SK-N-SH (cell line): ENCODE measurements at regions not wholly inside any gene's neighbourhood (a gene's known extent, or its start where the extent isn't known, plus 50 kb on each side); places are given as distances from the start of the nearest gene placed in this dataset.

Source experiments
- CTCF ChIA-PET: fragments of 300-600, 350-600 bp; formaldehyde crosslinking; extraction: SDS; loops from one replicate; lab custom pipeline; 2021; lab: Yijun Ruan, JAX
- POLR2A ChIA-PET: fragments of 350-600 bp; sonication (Branson Sonifier 250); formaldehyde crosslinking; extraction: SDS; loops from one replicate; lab custom pipeline; 2020; ENCODE audit warnings: antibody characterized with exemption, inconsistent platforms; lab: Yijun Ruan, JAX
- DNase-seq: peaks from one replicate; pipeline ENCODE4 v3.0.0; 2012
- H2AFZ ChIP-seq: fragments of 200-600 bp; sonication (generic); 2 replicates; pipeline ENCODE4 v1.8.1; 2016; ENCODE audit warnings: antibody characterized with exemption, mild to moderate bottlenecking, low read depth
- H3F3A ChIP-seq: fragments of 200-600 bp; sonication (generic); replicated peaks from 2 replicates; pipeline ENCODE3; 2016; ENCODE audit warnings: antibody characterized with exemption, mild to moderate bottlenecking; ENCODE audit not compliant: insufficient read depth
- H3K27ac ChIP-seq, 2 experiments: fragments of 200-500 bp in 1 of 2; fragments of 200-600 bp in 1 of 2; sonication (Bioruptor generic) in 1 of 2; sonication (generic), shearing (Covaris generic) in 1 of 2; 2 replicates each; pipeline versions ENCODE4 v1.5.1 to v1.6.1; 2014 to 2016; ENCODE audit warnings: low read depth in 2 of 2, inconsistent platforms in 1 of 2, low read length in 1 of 2, mild to moderate bottlenecking in 1 of 2, mixed read lengths in 1 of 2
- H3K27me3 ChIP-seq: fragments of 200-600 bp; sonication (generic), shearing (Covaris generic); 2 replicates; pipeline ENCODE4 v1.6.1; 2016; ENCODE audit warnings: mixed run types; ENCODE audit not compliant: insufficient read depth
- H3K36me3 ChIP-seq, 2 experiments: fragments of 200-500 bp in 1 of 2; fragments of 200-600 bp in 1 of 2; sonication (Bioruptor generic) in 1 of 2; sonication (generic) in 1 of 2; replicated peaks in 1 of 2; 2 replicates each; pipeline versions ENCODE3 to v1.5.1; 2014 to 2016; ENCODE audit warnings: low read length in 1 of 2, mild to moderate bottlenecking in 1 of 2; ENCODE audit not compliant: insufficient read depth in 2 of 2, control insufficient read depth in 1 of 2
- H3K4me1 ChIP-seq, 2 experiments: fragments of 200-500 bp in 1 of 2; fragments of 200-600 bp in 1 of 2; sonication (Bioruptor generic) in 1 of 2; sonication (generic), shearing (Covaris generic) in 1 of 2; 2 replicates each; pipeline versions ENCODE4 v1.5.1 to v1.6.1; 2014 to 2016; ENCODE audit warnings: low read depth in 1 of 2, low read length in 1 of 2, mixed run types in 1 of 2; ENCODE audit not compliant: insufficient read depth in 2 of 2, control insufficient read depth in 1 of 2
- H3K4me2 ChIP-seq: fragments of 200-600 bp; sonication (generic), shearing (Covaris generic); 2 replicates; pipeline ENCODE4 v1.6.1; 2017; ENCODE audit warnings: mixed run types
- H3K4me3 ChIP-seq, 2 experiments: fragments of 200-500 bp in 1 of 2; fragments of 200-600 bp in 1 of 2; sonication (Bioruptor generic) in 1 of 2; sonication (generic), shearing (Covaris generic) in 1 of 2; 2 replicates each; pipeline versions ENCODE4 v1.5.1 to v1.8.1; 2014 to 2016; ENCODE audit warnings: low read depth in 2 of 2, inconsistent platforms in 1 of 2, low read length in 1 of 2, mild to moderate bottlenecking in 1 of 2, mixed read lengths in 1 of 2, moderate library complexity in 1 of 2
- H3K79me2 ChIP-seq: fragments of 200-600 bp; sonication (generic); 2 replicates; pipeline ENCODE4 v1.8.1; 2017; ENCODE audit warnings: mild to moderate bottlenecking; ENCODE audit not compliant: insufficient read depth
- H3K9ac ChIP-seq: fragments of 200-600 bp; sonication (generic); 2 replicates; pipeline ENCODE4 v1.6.1; 2017; ENCODE audit warnings: mixed run types
- H3K9me2 ChIP-seq: fragments of 200-600 bp; sonication (generic); 2 replicates; pipeline ENCODE4 v1.6.1; 2017; ENCODE audit warnings: mixed run types
- H3K9me3 ChIP-seq: fragments of 200-600 bp; sonication (generic); 2 replicates; pipeline ENCODE4 v1.6.1; 2017; ENCODE audit warnings: mixed run types, mild to moderate bottlenecking, moderate library complexity
- H4K20me1 ChIP-seq: fragments of 200-600 bp; sonication (generic); 2 replicates; pipeline ENCODE4 v1.6.1; 2017; ENCODE audit warnings: mild to moderate bottlenecking, mixed run types; ENCODE audit not compliant: insufficient read depth
- ELF1 ChIP-seq: IDR thresholded peaks from 2 replicates; pipeline ENCODE4 v1.4.0; 2012
- EP300 ChIP-seq, 2 experiments: IDR thresholded peaks; 2 replicates each; pipeline versions ENCODE4 v1.4.0 to v1.6.1; 2012; ENCODE audit warnings: borderline replicate concordance in 1 of 2, low read depth in 1 of 2, low read length in 1 of 2
- FOSL2 ChIP-seq: IDR thresholded peaks from 2 replicates; pipeline ENCODE4 v1.4.0; 2012; ENCODE audit warnings: low read depth, mild to moderate bottlenecking, moderate library complexity, borderline replicate concordance
- FOXM1 ChIP-seq: IDR thresholded peaks from 2 replicates; pipeline ENCODE4 v1.4.0; 2012; ENCODE audit warnings: low read depth, mild to moderate bottlenecking
- GATA2 ChIP-seq: sonication (generic); formaldehyde crosslinking; IDR thresholded peaks from 2 replicates; pipeline ENCODE4 v1.5.0; 2020; ENCODE audit warnings: mild to moderate bottlenecking, missing genetic modification reagents
- MEF2A ChIP-seq: IDR thresholded peaks from 2 replicates; pipeline ENCODE4 v1.4.0; 2012; ENCODE audit warnings: low read depth, borderline replicate concordance
- NFIC ChIP-seq: IDR thresholded peaks from 2 replicates; pipeline ENCODE4 v1.4.0; 2012; ENCODE audit warnings: borderline replicate concordance
- RAD21 ChIP-seq: IDR thresholded peaks from 2 replicates; pipeline ENCODE4 v1.6.1; 2012; ENCODE audit warnings: mild to moderate bottlenecking, low read length
- RFX5 ChIP-seq: IDR thresholded peaks from 2 replicates; pipeline ENCODE4 v1.6.1; 2012; ENCODE audit warnings: mild to moderate bottlenecking, improper control_type of control experiment, low read length
- RXRA ChIP-seq: IDR thresholded peaks from 2 replicates; pipeline ENCODE4 v1.4.0; 2012; ENCODE audit warnings: low read depth, mild to moderate bottlenecking, borderline replicate concordance
- SMC3 ChIP-seq: IDR thresholded peaks from 2 replicates; pipeline ENCODE4 v1.6.1; 2012; ENCODE audit warnings: low read depth, low read length, improper control_type of control experiment
- YY1 ChIP-seq: IDR thresholded peaks from 2 replicates; pipeline ENCODE4 v1.4.0; 2012; ENCODE audit warnings: low read depth, mild to moderate bottlenecking
- WGBS: methylation state at CpG from one replicate; pipeline ENCODE4 v1.1.6; 2017; ENCODE audit warnings: low lambda C conversion rate; 5-methylcytosine and 5-hydroxymethylcytosine counted together
- TF ChIP-seq, protein P1 (sequence below): IDR thresholded peaks from 2 replicates; pipeline ENCODE4 v1.4.0; 2012; ENCODE audit warnings: low read depth, borderline replicate concordance
- TF ChIP-seq, protein P2 (sequence below): fragments of 200-600 bp; sonication (generic); IDR thresholded peaks from 2 replicates; pipeline ENCODE4 v1.6.1; 2017; ENCODE audit warnings: antibody characterized with exemption, mild to moderate bottlenecking, moderate library complexity
- TF ChIP-seq, protein P3 (sequence below): IDR thresholded peaks from 2 replicates; pipeline ENCODE4 v1.6.1; 2012; ENCODE audit warnings: mild to moderate bottlenecking, low read depth, low read length, moderate library complexity

DNA sequence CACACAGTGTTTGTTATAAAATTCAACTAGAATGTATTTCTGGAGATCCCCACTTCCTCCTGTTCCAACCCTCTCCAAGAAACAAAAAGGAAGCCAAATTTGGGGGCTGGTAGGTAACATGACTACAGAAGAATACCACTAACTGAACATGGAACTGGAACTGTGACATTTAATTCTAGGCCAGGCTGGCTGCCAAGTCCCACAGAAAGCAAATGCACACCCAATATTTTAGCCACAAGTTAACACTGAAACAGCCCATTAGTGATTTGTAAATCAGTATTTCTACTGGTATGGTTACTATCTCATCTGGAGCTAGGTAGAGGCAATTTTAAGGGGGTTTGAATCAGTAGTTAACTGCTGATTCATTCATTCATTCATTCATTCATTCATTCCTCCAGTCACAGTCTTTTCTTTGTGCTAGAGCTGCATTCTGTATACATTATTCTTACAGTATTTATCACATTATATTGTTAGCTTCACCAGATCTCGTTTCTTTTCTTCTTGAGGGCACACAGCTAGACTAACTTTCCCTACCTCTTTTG is 131.7 kb upstream of the GDNF start:
- 0% methylated on average over 1 of the region's 1 CpG for WGBS
- Histone ChIP-seq H3K4me2 (no peak overlapping the region), H4K20me1 (no peaks in the 10 kb centered on the region), H3K79me2 (no peaks in the 10 kb centered on the region), H3K36me3 (no peaks in the 10 kb centered on the region), H3K9me2 (no peaks in the 10 kb centered on the region), H3K27ac (no peak overlapping the region), H3K4me3 (no peak overlapping the region), H3F3A (no peaks in the 10 kb centered on the region), H3K9me3 (no peaks in the 10 kb centered on the region), H2AFZ (no peak overlapping the region), H3K27me3 (peaks cover 4% of the 10 kb centered on the region; the same call in 1 of the 2 replicates), H3K9ac (no peak overlapping the region), H3K4me1 (no peaks in the 10 kb centered on the region)
- ChIA-PET POLR2A (no interaction called here), CTCF (no interaction called here)
- DNase-seq = no peak
- TF ChIP-seq RXRA (no peak), SMC3 (no peak), FOSL2 (no peak)

DNA sequence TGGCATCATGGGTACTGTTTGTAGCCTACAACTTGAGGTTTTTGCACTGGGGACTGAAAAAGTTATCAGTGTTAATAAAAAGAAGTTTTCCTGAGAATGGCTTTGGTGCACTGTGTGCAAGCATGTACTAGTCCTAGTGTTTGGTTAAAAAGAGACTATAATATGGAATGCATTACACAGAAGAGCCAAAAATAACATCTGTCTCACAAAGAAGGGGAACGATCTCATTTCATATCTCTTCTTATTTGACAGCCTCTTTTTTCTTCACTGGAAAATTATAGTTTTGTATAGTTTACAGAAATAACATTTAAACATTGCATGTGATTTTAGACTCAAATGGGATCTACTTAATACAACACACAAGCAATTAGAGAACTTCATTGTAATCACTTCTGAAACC is 127.0 kb upstream of the GDNF start:
- DNase-seq = no peak
- Histone ChIP-seq H3K4me1 (no peaks in the 10 kb centered on the region), H4K20me1 (no peaks in the 10 kb centered on the region), H3K4me2 (no peak overlapping the region), H3K4me3 (no peak overlapping the region), H3K79me2 (no peaks in the 10 kb centered on the region), H3K9me3 (no peaks in the 10 kb centered on the region), H3K36me3 (no peaks in the 10 kb centered on the region), H3K27ac (no peak overlapping the region), H3K9me2 (no peaks in the 10 kb centered on the region), H2AFZ (no peak overlapping the region), H3K9ac (no peak overlapping the region), H3K27me3 (peaks cover 8% of the 10 kb centered on the region; the same call in 1 of the 2 replicates), H3F3A (no peaks in the 10 kb centered on the region)
- ChIA-PET POLR2A (no interaction called here), CTCF (no interaction called here)
- TF ChIP-seq EP300 (IDR thresholded peaks at IDR 0.05; ENCODE audit: borderline replicate concordance in 1 of 2, low read depth in 1 of 2, low read length in 1 of 2) (no peak), GATA2 (no peak), RFX5 (no peak), FOXM1 (no peak), YY1 (no peak), NFIC (no peak), ELF1 (no peak), RAD21 (no peak), MEF2A (no peak)
- TF ChIP-seq, protein P1, sequence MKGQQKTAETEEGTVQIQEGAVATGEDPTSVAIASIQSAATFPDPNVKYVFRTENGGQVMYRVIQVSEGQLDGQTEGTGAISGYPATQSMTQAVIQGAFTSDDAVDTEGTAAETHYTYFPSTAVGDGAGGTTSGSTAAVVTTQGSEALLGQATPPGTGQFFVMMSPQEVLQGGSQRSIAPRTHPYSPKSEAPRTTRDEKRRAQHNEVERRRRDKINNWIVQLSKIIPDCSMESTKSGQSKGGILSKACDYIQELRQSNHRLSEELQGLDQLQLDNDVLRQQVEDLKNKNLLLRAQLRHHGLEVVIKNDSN = no peak
- TF ChIP-seq, protein P2, sequence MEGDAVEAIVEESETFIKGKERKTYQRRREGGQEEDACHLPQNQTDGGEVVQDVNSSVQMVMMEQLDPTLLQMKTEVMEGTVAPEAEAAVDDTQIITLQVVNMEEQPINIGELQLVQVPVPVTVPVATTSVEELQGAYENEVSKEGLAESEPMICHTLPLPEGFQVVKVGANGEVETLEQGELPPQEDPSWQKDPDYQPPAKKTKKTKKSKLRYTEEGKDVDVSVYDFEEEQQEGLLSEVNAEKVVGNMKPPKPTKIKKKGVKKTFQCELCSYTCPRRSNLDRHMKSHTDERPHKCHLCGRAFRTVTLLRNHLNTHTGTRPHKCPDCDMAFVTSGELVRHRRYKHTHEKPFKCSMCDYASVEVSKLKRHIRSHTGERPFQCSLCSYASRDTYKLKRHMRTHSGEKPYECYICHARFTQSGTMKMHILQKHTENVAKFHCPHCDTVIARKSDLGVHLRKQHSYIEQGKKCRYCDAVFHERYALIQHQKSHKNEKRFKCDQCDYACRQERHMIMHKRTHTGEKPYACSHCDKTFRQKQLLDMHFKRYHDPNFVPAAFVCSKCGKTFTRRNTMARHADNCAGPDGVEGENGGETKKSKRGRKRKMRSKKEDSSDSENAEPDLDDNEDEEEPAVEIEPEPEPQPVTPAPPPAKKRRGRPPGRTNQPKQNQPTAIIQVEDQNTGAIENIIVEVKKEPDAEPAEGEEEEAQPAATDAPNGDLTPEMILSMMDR = no peak
- TF ChIP-seq, protein P3, sequence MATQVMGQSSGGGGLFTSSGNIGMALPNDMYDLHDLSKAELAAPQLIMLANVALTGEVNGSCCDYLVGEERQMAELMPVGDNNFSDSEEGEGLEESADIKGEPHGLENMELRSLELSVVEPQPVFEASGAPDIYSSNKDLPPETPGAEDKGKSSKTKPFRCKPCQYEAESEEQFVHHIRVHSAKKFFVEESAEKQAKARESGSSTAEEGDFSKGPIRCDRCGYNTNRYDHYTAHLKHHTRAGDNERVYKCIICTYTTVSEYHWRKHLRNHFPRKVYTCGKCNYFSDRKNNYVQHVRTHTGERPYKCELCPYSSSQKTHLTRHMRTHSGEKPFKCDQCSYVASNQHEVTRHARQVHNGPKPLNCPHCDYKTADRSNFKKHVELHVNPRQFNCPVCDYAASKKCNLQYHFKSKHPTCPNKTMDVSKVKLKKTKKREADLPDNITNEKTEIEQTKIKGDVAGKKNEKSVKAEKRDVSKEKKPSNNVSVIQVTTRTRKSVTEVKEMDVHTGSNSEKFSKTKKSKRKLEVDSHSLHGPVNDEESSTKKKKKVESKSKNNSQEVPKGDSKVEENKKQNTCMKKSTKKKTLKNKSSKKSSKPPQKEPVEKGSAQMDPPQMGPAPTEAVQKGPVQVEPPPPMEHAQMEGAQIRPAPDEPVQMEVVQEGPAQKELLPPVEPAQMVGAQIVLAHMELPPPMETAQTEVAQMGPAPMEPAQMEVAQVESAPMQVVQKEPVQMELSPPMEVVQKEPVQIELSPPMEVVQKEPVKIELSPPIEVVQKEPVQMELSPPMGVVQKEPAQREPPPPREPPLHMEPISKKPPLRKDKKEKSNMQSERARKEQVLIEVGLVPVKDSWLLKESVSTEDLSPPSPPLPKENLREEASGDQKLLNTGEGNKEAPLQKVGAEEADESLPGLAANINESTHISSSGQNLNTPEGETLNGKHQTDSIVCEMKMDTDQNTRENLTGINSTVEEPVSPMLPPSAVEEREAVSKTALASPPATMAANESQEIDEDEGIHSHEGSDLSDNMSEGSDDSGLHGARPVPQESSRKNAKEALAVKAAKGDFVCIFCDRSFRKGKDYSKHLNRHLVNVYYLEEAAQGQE = no peak
- 0% methylated on average over 1 of the region's 1 CpG for WGBS
